Heart left ventricle (tissue), 16 donors: ENCODE measurements at regions not wholly inside any gene's neighbourhood (a gene's known extent, or its start where the extent isn't known, plus 50 kb on each side); places are given as distances from the start of the nearest gene placed in this dataset.

Experiments
- ATAC-seq, 4 donors: fragments of 200-7000 bp; cut with Tn5 transposase; one replicate each; pipeline ENCODE4 v1.9.1; 2020 to 2022; ENCODE audit warnings: moderate library complexity in 4 of 4, mild to moderate bottlenecking in 3 of 4, moderate number of reproducible peaks in 1 of 4
- DNase-seq, 5 donors: peaks; one replicate each; pipeline ENCODE4 v3.0.0-alpha.2; 2020
- H3K27ac ChIP-seq, 12 donors: fragments of 200-600 bp; sonication (generic) in 4 of 12; one replicate each; pipeline versions ENCODE4 v1.5.0 to v1.8.0; 2016 to 2022; ENCODE audit warnings: mild to moderate bottlenecking in 2 of 12
- H3K27me3 ChIP-seq, 9 donors: fragments of 200-600 bp; sonication (generic) in 2 of 9; one replicate each; pipeline versions ENCODE4 v1.5.1 to v1.8.0; 2016 to 2022; ENCODE audit warnings: mild to moderate bottlenecking in 3 of 9
- H3K36me3 ChIP-seq, 9 donors: fragments of 200-600 bp; sonication (generic) in 2 of 9; one replicate each; pipeline versions ENCODE4 v1.5.0 to v1.8.0; 2018 to 2022; ENCODE audit warnings: mild to moderate bottlenecking in 2 of 9
- H3K4me1 ChIP-seq, 12 donors: fragments of 200-600 bp; sonication (generic) in 4 of 12; one replicate each; pipeline versions ENCODE4 v1.5.0 to v1.8.0; 2016 to 2022; ENCODE audit warnings: mild to moderate bottlenecking in 3 of 12
- H3K4me3 ChIP-seq, 12 donors: fragments of 200-600 bp; sonication (generic) in 4 of 12; one replicate each; pipeline versions ENCODE4 v1.5.0 to v1.8.0; 2017 to 2022; ENCODE audit warnings: mild to moderate bottlenecking in 9 of 12, moderate library complexity in 4 of 12
- H3K9me3 ChIP-seq, 12 donors: fragments of 200-600 bp; sonication (generic) in 4 of 12; one replicate each; pipeline versions ENCODE4 v1.5.0 to v1.8.0; 2016 to 2022; ENCODE audit warnings: mild to moderate bottlenecking in 1 of 12
- CTCF ChIP-seq, 12 donors: fragments of 200-600 bp; sonication (generic) in 4 of 12; IDR thresholded peaks; one replicate each; pipeline versions ENCODE4 v1.5.0 to v1.8.0; 2018 to 2022; ENCODE audit warnings: antibody characterized with exemption in 12 of 12, mild to moderate bottlenecking in 5 of 12
- POLR2A ChIP-seq, 2 donors: fragments of 450-650 bp; IDR thresholded peaks; one replicate each; pipeline ENCODE4 v1.6.1; 2017; ENCODE audit warnings: antibody characterized with exemption in 2 of 2, mild to moderate bottlenecking in 2 of 2, moderate library complexity in 2 of 2
- WGBS, 4 donors: extraction: QIAGEN DNeasy Blood & Tissue Kit in 2 of 4; methylation state at CpG; one replicate each; pipeline versions ENCODE4 v1.1.5 to v1.1.7; 2013 to 2018; 5-methylcytosine and 5-hydroxymethylcytosine counted together
- intact Hi-C, 10 donors: fragments of 100-400 bp; cut with DNase I; formaldehyde crosslinking; loops; one replicate each; pipeline versions ENCODE4 v1.11.1 to v1.14.2; 2022
- donor health status: ischemic (EF 13 %, LVEDD 7.1; RV severe dilation, severe dysfunction).
- donor health status: healthy with polysubstance abuse.
- donor health status: DM: no; HTN: yes; CAD: no.
- donor health status: DM: no; HTN: no; CAD: no.
- donor health status: ischemic (EF 25% LVEDD 6.9; RV normal size, moderate dysfunction).
- donor health status: ischemic (EF 25% LVEDD 5.7; RV mildly dilated, moderate dysfunction).
- donor health status: healthy.
- donor health status: DM: yes; HTN: yes; CAD: no.
- donor health status: ischemic (EF 35%, LVEDD 5.7; RV mildly dilated, moderate dysfunction).
- donor health status: nonischemic (EF 11% LVEDD 7.7; RV severe dilation, severe dysfunction).
- donor health status: DM: yes; HTN: yes; CAD: no.
- donor health status: PGD.
- donor health status: ischemic (EF 29% LVEDD 5.4; RV normal size, mild dysfunction).
- donor health status: nonischemic (EF 23%, LVEDD 6.1; RV moderate dilation, normal function).

GRCh38 chr19:30909216-30909615, 440.0 kb downstream of the TSHZ3 start:
- intact Hi-C loops, result no loop called here
- H3K27me3 ChIP-seq, result peaks cover 0 to 2% (median 0%) of the 10 kb centered on the region in 9 donors
- ATAC-seq, result no peak
- H3K9me3 ChIP-seq, result no peaks in the 10 kb centered on the region
- H3K4me3 ChIP-seq, result no peak overlapping the region
- no peak overlapping the region for H3K27ac ChIP-seq
- 68 to 83% (median 78%) methylated on average over 4 of the region's 4 CpGs for WGBS, 4 donors
- DNase-seq, result no peak
- no peaks in the 10 kb centered on the region for H3K36me3 ChIP-seq
- TF ChIP-seq POLR2A (IDR thresholded peaks at IDR 0.05) (no peak), CTCF (IDR thresholded peaks at IDR 0.05) (no peak)
- no peaks in the 10 kb centered on the region for H3K4me1 ChIP-seq

GRCh38 chr19:30908262-30908771, 440.9 kb downstream of the TSHZ3 start:
- Histone ChIP-seq H3K4me3 (no peak overlapping the region), H3K4me1 (no peaks in the 10 kb centered on the region), H3K36me3 (no peaks in the 10 kb centered on the region), H3K27ac (no peak overlapping the region), H3K27me3 (no peaks in the 10 kb centered on the region), H3K9me3 (no peaks in the 10 kb centered on the region)
- ATAC-seq, result no peak
- 59 to 71% (median 64%) methylated on average over 4 of the region's 4 CpGs for WGBS, 4 donors
- no peak for DNase-seq
- intact Hi-C loops, result no loop called here
- TF ChIP-seq CTCF (IDR thresholded peaks at IDR 0.05), result no peak
- no peak for TF ChIP-seq POLR2A (IDR thresholded peaks at IDR 0.05)

- no peaks in the 10 kb centered on the region for H3K4me1 ChIP-seq
- no peak for ATAC-seq
- no peak overlapping the region for H3K4me3 ChIP-seq
- TF ChIP-seq CTCF (IDR thresholded peaks at IDR 0.05) (no peak), POLR2A (IDR thresholded peaks at IDR 0.05) (no peak)
- H3K27me3 ChIP-seq, result peaks cover 0 to 5% (median 0%) of the 10 kb centered on the region in 9 donors
- H3K9me3 ChIP-seq, result no peaks in the 10 kb centered on the region
- DNase-seq, result no peak
- H3K27ac ChIP-seq, result no peak overlapping the region
- H3K36me3 ChIP-seq, result no peaks in the 10 kb centered on the region
- 90 to 93% (median 92%) methylated on average over 8 of the region's 8 CpGs for WGBS, 4 donors
- intact Hi-C loops, result no loop called here
Observed at GRCh38 chr19:30906871-30907270, 442.4 kb downstream of the TSHZ3 start.

- WGBS, 4 donors, result 89 to 100% (median 95%) methylated on average over 3 of the region's 3 CpGs
- DNase-seq, result no peak
- intact Hi-C loops, result no loop called here
- peaks cover 0 to 15% (median 2%) of the 10 kb centered on the region in 12 donors for H3K4me1 ChIP-seq
- no peaks in the 10 kb centered on the region for H3K9me3 ChIP-seq
- H3K36me3 ChIP-seq, result no peaks in the 10 kb centered on the region
- no peak overlapping the region for H3K27ac ChIP-seq
- H3K4me3 ChIP-seq, result no peak overlapping the region
- ATAC-seq, result no peak
- no peak for TF ChIP-seq POLR2A (IDR thresholded peaks at IDR 0.05)
- no peak for TF ChIP-seq CTCF (IDR thresholded peaks at IDR 0.05)
- peaks cover 0 to 6% (median 0%) of the 10 kb centered on the region in 9 donors for H3K27me3 ChIP-seq
Observed at GRCh38 chr19:30900051-30900450, 449.2 kb downstream of the TSHZ3 start.
